ENCODE measurements at regions not wholly inside any gene's neighbourhood (a gene's known extent, or its start where the extent isn't known, plus 50 kb on each side); places are given as distances from the start of the nearest gene placed in this dataset.

DNA sequence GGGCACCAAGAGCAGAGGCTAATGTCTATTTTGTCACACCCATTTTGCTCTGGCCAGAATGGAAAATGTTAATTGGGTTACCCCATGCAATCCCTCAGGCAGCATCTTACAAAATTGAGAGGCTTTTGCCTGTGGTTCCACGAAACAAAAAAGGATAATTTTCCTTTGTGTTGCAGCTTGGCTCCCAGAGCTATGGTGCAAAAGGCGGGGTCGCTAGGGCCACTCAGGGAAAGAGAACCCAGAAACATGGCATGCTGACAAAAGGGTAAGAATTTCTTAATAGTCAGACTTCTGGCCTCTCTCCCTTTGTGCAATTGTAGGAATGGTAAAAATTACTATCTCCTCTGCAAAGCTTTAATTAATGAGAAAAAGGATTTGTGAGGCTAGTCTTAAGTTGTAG, 119.6 kb upstream of the BANK1 start:
- TF ChIP-seq POLR2A (IDR thresholded peaks at IDR 0.05) (no peak), EP300 (IDR thresholded peaks at IDR 0.05) (no peak)
- TF ChIP-seq, protein P1, sequence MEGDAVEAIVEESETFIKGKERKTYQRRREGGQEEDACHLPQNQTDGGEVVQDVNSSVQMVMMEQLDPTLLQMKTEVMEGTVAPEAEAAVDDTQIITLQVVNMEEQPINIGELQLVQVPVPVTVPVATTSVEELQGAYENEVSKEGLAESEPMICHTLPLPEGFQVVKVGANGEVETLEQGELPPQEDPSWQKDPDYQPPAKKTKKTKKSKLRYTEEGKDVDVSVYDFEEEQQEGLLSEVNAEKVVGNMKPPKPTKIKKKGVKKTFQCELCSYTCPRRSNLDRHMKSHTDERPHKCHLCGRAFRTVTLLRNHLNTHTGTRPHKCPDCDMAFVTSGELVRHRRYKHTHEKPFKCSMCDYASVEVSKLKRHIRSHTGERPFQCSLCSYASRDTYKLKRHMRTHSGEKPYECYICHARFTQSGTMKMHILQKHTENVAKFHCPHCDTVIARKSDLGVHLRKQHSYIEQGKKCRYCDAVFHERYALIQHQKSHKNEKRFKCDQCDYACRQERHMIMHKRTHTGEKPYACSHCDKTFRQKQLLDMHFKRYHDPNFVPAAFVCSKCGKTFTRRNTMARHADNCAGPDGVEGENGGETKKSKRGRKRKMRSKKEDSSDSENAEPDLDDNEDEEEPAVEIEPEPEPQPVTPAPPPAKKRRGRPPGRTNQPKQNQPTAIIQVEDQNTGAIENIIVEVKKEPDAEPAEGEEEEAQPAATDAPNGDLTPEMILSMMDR (IDR thresholded peaks at IDR 0.05) = no peak

Data from tibial nerve (tissue), 4 donors.